Vagina (tissue), 2 donors: ENCODE measurements at regions not wholly inside any gene's neighbourhood (a gene's known extent, or its start where the extent isn't known, plus 50 kb on each side); places are given as distances from the start of the nearest gene placed in this dataset.

ENCODE experiments used
- POLR2A ChIP-seq, 2 donors: fragments of 450-650 bp; IDR thresholded peaks; one replicate each; pipeline ENCODE4 v1.6.1; 2017; ENCODE audit warnings: antibody characterized with exemption in 2 of 2, mild to moderate bottlenecking in 2 of 2, moderate library complexity in 2 of 2
- TF ChIP-seq, protein P1 (sequence below), 3 experiments: fragments of 450-650 bp in 2 of 3; fragments of 200-600 bp in 1 of 3; sonication (generic) in 1 of 3; IDR thresholded peaks; one replicate each; pipeline ENCODE4 v1.5.1; 2017 to 2019; ENCODE audit warnings: antibody characterized with exemption in 3 of 3, mild to moderate bottlenecking in 2 of 3, moderate library complexity in 2 of 3

DNA sequence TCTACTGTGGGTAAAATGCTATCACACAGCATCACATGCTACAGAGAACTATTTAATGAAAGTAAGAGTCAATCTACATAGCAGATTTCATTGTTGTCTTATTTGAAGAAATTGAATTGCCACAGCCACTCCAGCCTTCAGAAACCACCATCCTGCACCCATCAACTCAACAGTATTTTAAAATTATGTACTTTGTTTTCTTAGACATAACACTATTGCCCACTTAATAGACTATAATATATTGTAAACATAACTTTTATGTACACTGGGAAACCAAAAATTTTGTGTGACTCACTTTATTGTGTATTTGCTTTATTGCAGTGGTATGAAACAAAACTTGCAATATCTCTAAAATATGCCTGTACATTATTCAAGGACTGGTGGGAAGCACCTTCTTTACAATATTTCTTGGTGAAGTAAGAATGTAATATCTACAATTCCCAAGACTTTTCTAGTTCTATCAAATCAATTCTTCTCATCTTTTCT is 133.0 kb downstream of the DUSP10 start:
- TF ChIP-seq, protein P1, sequence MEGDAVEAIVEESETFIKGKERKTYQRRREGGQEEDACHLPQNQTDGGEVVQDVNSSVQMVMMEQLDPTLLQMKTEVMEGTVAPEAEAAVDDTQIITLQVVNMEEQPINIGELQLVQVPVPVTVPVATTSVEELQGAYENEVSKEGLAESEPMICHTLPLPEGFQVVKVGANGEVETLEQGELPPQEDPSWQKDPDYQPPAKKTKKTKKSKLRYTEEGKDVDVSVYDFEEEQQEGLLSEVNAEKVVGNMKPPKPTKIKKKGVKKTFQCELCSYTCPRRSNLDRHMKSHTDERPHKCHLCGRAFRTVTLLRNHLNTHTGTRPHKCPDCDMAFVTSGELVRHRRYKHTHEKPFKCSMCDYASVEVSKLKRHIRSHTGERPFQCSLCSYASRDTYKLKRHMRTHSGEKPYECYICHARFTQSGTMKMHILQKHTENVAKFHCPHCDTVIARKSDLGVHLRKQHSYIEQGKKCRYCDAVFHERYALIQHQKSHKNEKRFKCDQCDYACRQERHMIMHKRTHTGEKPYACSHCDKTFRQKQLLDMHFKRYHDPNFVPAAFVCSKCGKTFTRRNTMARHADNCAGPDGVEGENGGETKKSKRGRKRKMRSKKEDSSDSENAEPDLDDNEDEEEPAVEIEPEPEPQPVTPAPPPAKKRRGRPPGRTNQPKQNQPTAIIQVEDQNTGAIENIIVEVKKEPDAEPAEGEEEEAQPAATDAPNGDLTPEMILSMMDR (IDR thresholded peaks at IDR 0.05), result no peak
- no peak for TF ChIP-seq POLR2A (IDR thresholded peaks at IDR 0.05)
